ENCODE measurements at regions not wholly inside any gene's neighbourhood (a gene's known extent, or its start where the extent isn't known, plus 50 kb on each side); places are given as distances from the start of the nearest gene placed in this dataset.
A peak's percentile ranks its signal among the peaks of the same experiment; 100 is the strongest.
"Not testable (repeated sequence)": the region's sequence is repeated elsewhere in the genome, so short reads cannot be mapped to it uniquely, and the experiment has no call there.

- DNase-seq (ENCODE audit: extremely low read depth, low read depth), result not testable (repeated sequence)
Measured at GRCh38 chr9:63450836-63451235, 1834.2 kb downstream of the FOXD4L5 start.

GRCh38 chr9:63425123-63425522, 1859.9 kb downstream of the FOXD4L5 start:
- DNase-seq (ENCODE audit: extremely low read depth, low read depth), result not testable (repeated sequence)

- DNase-seq (ENCODE audit: extremely low read depth, low read depth), result not testable (repeated sequence)
Measured at GRCh38 chr9:63390897-63391296, 1894.1 kb downstream of the FOXD4L5 start.

- DNase-seq (ENCODE audit: extremely low read depth, low read depth), result not testable (repeated sequence)
Measured at GRCh38 chr9:63385479-63385878, 1899.5 kb downstream of the FOXD4L5 start.

- DNase-seq (ENCODE audit: extremely low read depth, low read depth), result not testable (repeated sequence)
Measured at GRCh38 chr9:63379864-63380263, 1905.1 kb downstream of the FOXD4L5 start.

- not testable (repeated sequence) for DNase-seq (ENCODE audit: extremely low read depth, low read depth)
Measured at GRCh38 chr9:63354219-63354618, 1930.8 kb downstream of the FOXD4L5 start.

- DNase-seq (ENCODE audit: extremely low read depth, low read depth), result not testable (repeated sequence)
Measured at GRCh38 chr9:63347347-63347746, 1937.7 kb downstream of the FOXD4L5 start.

GRCh38 chr9:63346310-63347048, 1938.5 kb downstream of the FOXD4L5 start:
- DNase-seq (ENCODE audit: extremely low read depth, low read depth), result peak; percentile 79

- DNase-seq (ENCODE audit: extremely low read depth, low read depth), result not testable (repeated sequence)
Measured at GRCh38 chr9:63344408-63344807, 1940.6 kb downstream of the FOXD4L5 start.

- DNase-seq (ENCODE audit: extremely low read depth, low read depth), result not testable (repeated sequence)
Measured at GRCh38 chr9:63342528-63342927, 1942.5 kb downstream of the FOXD4L5 start.

- DNase-seq (ENCODE audit: extremely low read depth, low read depth), result not testable (repeated sequence)
Measured at GRCh38 chr9:63337899-63338604, 1947.0 kb downstream of the FOXD4L5 start.

GRCh38 chr9:63335286-63335685, 1949.7 kb downstream of the FOXD4L5 start:
- not testable (repeated sequence) for DNase-seq (ENCODE audit: extremely low read depth, low read depth)

GRCh38 chr9:63334187-63334586, 1950.8 kb downstream of the FOXD4L5 start:
- not testable (repeated sequence) for DNase-seq (ENCODE audit: extremely low read depth, low read depth)

- not testable (repeated sequence) for DNase-seq (ENCODE audit: extremely low read depth, low read depth)
Measured at GRCh38 chr9:63333083-63333482, 1951.9 kb downstream of the FOXD4L5 start.

- not testable (repeated sequence) for DNase-seq (ENCODE audit: extremely low read depth, low read depth)
Measured at GRCh38 chr9:63328313-63328712, 1956.7 kb downstream of the FOXD4L5 start.

- DNase-seq (ENCODE audit: extremely low read depth, low read depth), result not testable (repeated sequence)
Measured at GRCh38 chr9:63327211-63327610, 1957.8 kb downstream of the FOXD4L5 start.

- not testable (repeated sequence) for DNase-seq (ENCODE audit: extremely low read depth, low read depth)
Measured at GRCh38 chr9:63326665-63327064, 1958.3 kb downstream of the FOXD4L5 start.

- DNase-seq (ENCODE audit: extremely low read depth, low read depth), result not testable (repeated sequence)
Measured at GRCh38 chr9:63325696-63326095, 1959.3 kb downstream of the FOXD4L5 start.

- not testable (repeated sequence) for DNase-seq (ENCODE audit: extremely low read depth, low read depth)
Measured at GRCh38 chr9:63318093-63318492, 1966.9 kb downstream of the FOXD4L5 start.

GRCh38 chr9:63315387-63315786, 1969.6 kb downstream of the FOXD4L5 start:
- DNase-seq (ENCODE audit: extremely low read depth, low read depth), result not testable (repeated sequence)

GRCh38 chr9:63296848-63297247, 1988.2 kb downstream of the FOXD4L5 start:
- not testable (repeated sequence) for DNase-seq (ENCODE audit: extremely low read depth, low read depth)

GRCh38 chr9:63296366-63296765, 1988.6 kb downstream of the FOXD4L5 start:
- not testable (repeated sequence) for DNase-seq (ENCODE audit: extremely low read depth, low read depth)

All from NCI-H460 (cell line).